Activated CD4-positive, alpha-beta T cell treated with anti-CD3 and anti-CD28 coated beads, Interleukin-2, amount 10 ng/mL, durations not matched to agents 7 days and 5 days (primary cell): ENCODE measurements at regions not wholly inside any gene's neighbourhood (a gene's known extent, or its start where the extent isn't known, plus 50 kb on each side); places are given as distances from the start of the nearest gene placed in this dataset.

ENCODE experiments used
- CTCF ChIA-PET: fragments of 350-600 bp; sonication (Branson Sonifier 250); formaldehyde crosslinking; loops from one replicate; lab custom pipeline; 2021; ENCODE audit warnings: antibody characterized with exemption; lab: Charles Lee
- POLR2A ChIA-PET: fragments of 350-600 bp; sonication (Branson Sonifier 250); formaldehyde crosslinking; loops from one replicate; lab custom pipeline; 2021; ENCODE audit warnings: antibody characterized with exemption; lab: Charles Lee
- DNase-seq: peaks from one replicate; pipeline ENCODE4 v3.0.0-alpha.2; 2020
- H3K27ac Mint-ChIP-seq: one replicate; pipeline ENCODE4 v1.8.0; 2021; ENCODE audit warnings: mild to moderate bottlenecking, moderate library complexity, mixed read lengths
- H3K27me3 Mint-ChIP-seq: one replicate; pipeline ENCODE4 v1.8.0; 2021; ENCODE audit warnings: mixed read lengths
- H3K36me3 Mint-ChIP-seq: one replicate; pipeline ENCODE4 v1.8.0; 2021; ENCODE audit warnings: low read depth, mixed read lengths
- H3K4me1 Mint-ChIP-seq: one replicate; pipeline ENCODE4 v1.8.0; 2021; ENCODE audit warnings: mixed read lengths
- H3K4me3 Mint-ChIP-seq: one replicate; pipeline ENCODE4 v1.8.0; 2021; ENCODE audit warnings: mild to moderate bottlenecking, moderate library complexity, mixed read lengths
- H3K9me3 Mint-ChIP-seq: one replicate; pipeline ENCODE4 v1.8.0; 2021; ENCODE audit warnings: mixed read lengths

DNA sequence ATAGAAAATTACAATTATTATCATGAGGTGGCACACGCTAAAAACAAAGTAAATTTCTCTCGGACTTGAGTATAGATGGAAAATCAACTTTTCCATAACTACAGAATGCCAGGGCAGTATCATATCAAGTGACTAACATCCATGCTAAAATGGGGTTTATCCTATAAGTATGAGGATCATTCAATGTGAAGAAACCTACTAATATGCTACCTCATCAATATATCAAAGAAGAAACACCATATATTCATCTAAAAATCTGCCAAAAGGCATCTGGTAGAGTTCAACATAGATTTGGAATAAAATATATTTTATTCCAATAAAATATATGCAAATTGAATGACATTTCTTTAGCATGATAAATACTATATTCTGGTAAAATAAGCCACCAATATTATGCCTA lies 894.4 kb downstream of the MCTP2 start:
- Mint-ChIP-seq H3K4me1 (no peaks in the 10 kb centered on the region), H3K27me3 (no peaks in the 10 kb centered on the region), H3K36me3 (no peaks in the 10 kb centered on the region), H3K9me3 (no peaks in the 10 kb centered on the region), H3K27ac (no peak overlapping the region), H3K4me3 (no peak overlapping the region)
- POLR2A ChIA-PET: no interaction called here
- CTCF ChIA-PET: no interaction called here
- no peak for DNase-seq

DNA sequence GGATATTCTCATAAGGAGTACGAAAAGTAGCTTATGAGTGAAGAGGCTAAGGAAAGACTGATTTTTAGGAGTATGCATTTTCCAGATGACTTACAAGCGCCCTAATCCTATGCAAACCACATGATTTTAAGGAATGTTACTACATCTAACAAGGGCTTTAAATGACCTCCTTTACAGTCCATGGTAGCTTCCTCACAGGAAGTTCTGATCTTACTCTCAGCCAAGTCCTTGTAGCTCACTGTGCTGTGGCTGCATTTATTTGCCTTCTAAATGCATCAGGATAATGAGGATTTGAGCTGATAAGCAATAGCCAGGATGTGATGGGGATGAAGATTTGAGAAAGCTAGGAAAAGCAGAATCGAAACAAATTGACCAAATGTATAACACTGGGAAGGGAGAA lies 896.0 kb downstream of the MCTP2 start:
- ChIA-PET POLR2A (interaction anchor here (0.6 kb wide), 1 partner anchor 35 kb away, joined by 7 read pairs; no protein-coding TSS in a partner anchor), CTCF (no interaction called here)
- no peaks in the 10 kb centered on the region for H3K4me1 Mint-ChIP-seq
- H3K4me3 Mint-ChIP-seq: no peak overlapping the region
- H3K27ac Mint-ChIP-seq: no peak overlapping the region
- no peaks in the 10 kb centered on the region for H3K27me3 Mint-ChIP-seq
- no peak for DNase-seq
- H3K36me3 Mint-ChIP-seq: no peaks in the 10 kb centered on the region
- H3K9me3 Mint-ChIP-seq: no peaks in the 10 kb centered on the region

DNA sequence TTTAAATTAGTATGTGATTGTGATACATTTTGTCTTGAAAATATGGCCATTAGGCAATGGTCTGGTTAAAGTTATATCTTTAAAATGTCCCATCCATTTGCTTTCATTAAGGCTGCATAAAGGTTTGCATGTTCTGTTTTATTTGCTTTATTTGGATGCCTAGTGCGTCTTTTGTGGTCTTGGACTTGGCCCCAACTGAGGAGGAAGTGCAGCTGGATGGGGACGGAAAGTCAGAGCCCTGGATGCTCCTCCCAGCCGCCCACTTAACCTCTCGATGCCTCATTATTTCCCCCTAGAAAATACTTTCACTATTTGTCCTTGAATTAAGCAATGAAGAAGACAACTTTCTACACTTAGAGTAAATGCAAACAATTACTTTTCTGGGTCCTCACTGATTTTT lies 898.2 kb downstream of the MCTP2 start:
- H3K36me3 Mint-ChIP-seq: no peaks in the 10 kb centered on the region

DNA sequence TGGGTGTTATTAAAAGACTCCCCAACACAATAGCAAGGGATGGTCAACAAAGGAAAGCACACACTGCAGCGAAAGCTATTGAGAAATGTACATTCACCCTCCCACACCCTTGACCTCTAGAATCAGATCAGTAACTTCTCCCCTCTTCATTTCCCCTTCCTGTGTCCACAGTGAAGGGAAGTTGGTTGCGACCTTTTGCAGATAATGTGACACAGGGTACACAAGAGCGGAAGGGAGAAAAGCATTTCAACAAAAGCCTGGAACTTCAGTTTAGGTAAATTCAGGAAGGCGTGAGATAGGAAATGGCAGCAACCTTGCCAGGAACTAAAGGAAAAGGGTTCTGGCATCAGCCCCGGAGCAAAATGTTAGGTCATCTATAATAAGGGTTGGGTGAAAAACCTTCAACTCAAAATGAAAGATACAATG lies 899.8 kb downstream of the MCTP2 start:
- ChIA-PET CTCF (no interaction called here), POLR2A (no interaction called here)
- no peaks in the 10 kb centered on the region for H3K36me3 Mint-ChIP-seq

More for the DNA sequence above, 898.2 kb downstream of the MCTP2 start:
- Mint-ChIP-seq H3K27ac (no peak overlapping the region), H3K4me3 (no peak overlapping the region), H3K27me3 (no peaks in the 10 kb centered on the region), H3K4me1 (no peaks in the 10 kb centered on the region), H3K9me3 (no peaks in the 10 kb centered on the region)
- POLR2A ChIA-PET: no interaction called here
- CTCF ChIA-PET: no interaction called here
- no peak for DNase-seq

DNA sequence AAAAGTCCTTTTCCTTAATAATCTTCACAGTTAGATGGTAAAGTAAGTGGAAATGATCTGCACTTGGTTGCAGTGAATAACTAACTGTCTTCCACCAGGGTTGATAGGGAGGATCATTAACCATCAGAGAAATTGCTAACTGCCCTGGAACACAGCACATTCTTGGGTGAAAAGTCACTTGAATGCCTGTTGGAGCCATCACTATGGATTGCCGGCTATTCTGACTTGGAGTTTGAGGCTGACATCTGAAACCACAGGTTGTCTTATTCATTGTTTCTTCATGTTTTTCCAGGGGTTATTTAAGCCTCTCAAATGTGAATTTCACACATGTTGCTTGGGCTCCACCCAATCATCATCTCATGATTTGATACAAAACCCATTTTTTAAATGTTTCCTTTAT lies 901.4 kb downstream of the MCTP2 start:
- POLR2A ChIA-PET: no interaction called here

More for the DNA sequence above, 899.8 kb downstream of the MCTP2 start:
- no peak for DNase-seq
- Mint-ChIP-seq H3K27me3 (no peaks in the 10 kb centered on the region), H3K4me1 (no peaks in the 10 kb centered on the region), H3K9me3 (no peaks in the 10 kb centered on the region), H3K27ac (no peak overlapping the region), H3K4me3 (no peak overlapping the region)

DNA sequence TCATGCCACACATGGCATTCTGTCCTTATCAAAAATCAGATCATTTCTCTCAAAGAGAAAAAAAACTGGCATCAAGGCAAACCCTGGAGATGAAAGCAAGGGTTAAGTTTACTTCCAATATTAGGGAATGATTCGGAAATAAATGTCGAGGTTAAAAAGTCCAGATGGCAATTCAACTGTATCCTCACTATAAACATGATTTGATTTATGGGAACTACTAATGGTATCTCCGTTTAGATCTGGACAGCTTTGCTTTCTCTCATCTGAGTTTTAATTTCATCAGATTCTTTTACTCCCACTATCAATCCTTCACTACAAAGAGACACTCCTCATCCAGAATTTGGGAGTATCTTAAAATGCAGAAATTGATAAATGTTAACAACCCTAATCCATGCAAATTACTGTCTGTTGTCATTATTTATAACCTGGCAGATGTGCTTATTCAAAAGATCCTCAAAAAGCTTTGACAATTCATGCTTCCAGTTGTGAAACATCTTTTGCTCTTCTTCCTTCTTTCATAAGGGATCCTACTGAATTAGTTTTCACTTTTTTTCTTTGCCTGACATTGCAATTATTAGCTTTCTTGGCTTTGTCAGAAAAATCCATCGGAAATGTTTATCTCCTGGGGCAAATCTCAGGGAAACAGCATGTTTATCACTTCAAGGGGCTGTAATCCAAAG lies 903.2 kb downstream of the MCTP2 start:
- H3K4me1 Mint-ChIP-seq: no peaks in the 10 kb centered on the region
- ChIA-PET CTCF (no interaction called here), POLR2A (no interaction called here)
- H3K4me3 Mint-ChIP-seq: no peak overlapping the region
- H3K27me3 Mint-ChIP-seq: no peaks in the 10 kb centered on the region
- DNase-seq: no peak
- no peaks in the 10 kb centered on the region for H3K36me3 Mint-ChIP-seq
- H3K27ac Mint-ChIP-seq: no peak overlapping the region
- no peaks in the 10 kb centered on the region for H3K9me3 Mint-ChIP-seq

More for the DNA sequence above, 901.4 kb downstream of the MCTP2 start:
- H3K27ac Mint-ChIP-seq: no peak overlapping the region
- no peaks in the 10 kb centered on the region for H3K36me3 Mint-ChIP-seq
- H3K9me3 Mint-ChIP-seq: no peaks in the 10 kb centered on the region
- no peak overlapping the region for H3K4me3 Mint-ChIP-seq
- no peaks in the 10 kb centered on the region for H3K4me1 Mint-ChIP-seq
- no peaks in the 10 kb centered on the region for H3K27me3 Mint-ChIP-seq
- CTCF ChIA-PET: no interaction called here
- DNase-seq: no peak

DNA sequence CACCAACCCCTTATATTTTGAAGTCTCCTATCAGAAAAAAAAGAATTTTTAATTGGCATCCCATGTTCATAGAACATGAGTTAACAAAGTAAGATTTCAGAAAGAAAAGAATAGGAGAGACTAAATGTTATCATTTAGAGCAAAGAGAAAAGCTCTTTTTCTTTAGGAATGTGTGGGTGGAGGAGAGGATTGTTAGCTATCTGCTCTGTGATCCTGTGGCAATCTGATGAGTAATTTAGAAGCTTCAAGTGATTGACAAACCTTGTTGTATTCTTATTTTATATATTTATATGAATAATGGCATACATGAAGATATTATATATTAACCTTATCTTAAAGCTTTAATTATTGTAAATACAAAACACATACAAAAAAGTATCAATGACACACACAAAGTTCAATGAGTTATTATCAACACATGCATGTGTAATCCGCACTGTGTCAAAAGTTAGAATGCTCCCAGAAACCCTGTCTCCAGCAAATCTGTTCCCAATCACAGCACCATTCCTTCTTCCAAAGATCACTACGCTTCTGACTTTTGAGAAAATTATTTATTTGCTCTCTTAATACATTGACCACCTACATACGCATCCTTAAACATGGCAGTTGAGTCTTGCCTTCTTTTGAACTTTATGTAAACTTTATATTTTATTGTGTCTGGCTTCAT lies 907.4 kb downstream of the MCTP2 start:
- ChIA-PET CTCF (no interaction called here), POLR2A (no interaction called here)
- Mint-ChIP-seq H3K27ac (no peak overlapping the region), H3K4me1 (no peaks in the 10 kb centered on the region), H3K27me3 (no peaks in the 10 kb centered on the region), H3K36me3 (no peaks in the 10 kb centered on the region), H3K9me3 (no peaks in the 10 kb centered on the region), H3K4me3 (no peak overlapping the region)
- no peak for DNase-seq

DNA sequence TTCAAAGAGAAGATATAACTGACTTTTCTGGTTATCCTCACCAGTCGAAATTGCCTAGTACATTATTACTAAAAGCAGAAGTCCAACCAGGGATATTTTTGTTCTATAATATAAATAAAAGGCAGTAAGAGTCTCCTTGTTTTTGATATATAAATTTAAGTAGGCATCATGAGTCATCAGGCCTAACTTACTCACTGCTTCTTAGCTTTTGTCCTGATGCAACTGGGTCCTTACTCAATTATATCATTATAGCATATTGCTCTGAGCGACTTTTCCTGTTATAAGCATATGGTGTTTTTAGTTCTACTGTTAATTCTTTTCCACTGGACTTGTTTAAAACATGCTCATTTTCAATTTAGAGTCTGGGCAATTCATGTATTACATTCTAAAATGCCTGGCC lies 910.1 kb downstream of the MCTP2 start:
- Mint-ChIP-seq H3K9me3 (no peaks in the 10 kb centered on the region), H3K27me3 (no peaks in the 10 kb centered on the region), H3K4me1 (no peaks in the 10 kb centered on the region), H3K36me3 (no peaks in the 10 kb centered on the region), H3K27ac (no peak overlapping the region), H3K4me3 (no peak overlapping the region)
- no peak for DNase-seq
- POLR2A ChIA-PET: no interaction called here
- CTCF ChIA-PET: no interaction called here

DNA sequence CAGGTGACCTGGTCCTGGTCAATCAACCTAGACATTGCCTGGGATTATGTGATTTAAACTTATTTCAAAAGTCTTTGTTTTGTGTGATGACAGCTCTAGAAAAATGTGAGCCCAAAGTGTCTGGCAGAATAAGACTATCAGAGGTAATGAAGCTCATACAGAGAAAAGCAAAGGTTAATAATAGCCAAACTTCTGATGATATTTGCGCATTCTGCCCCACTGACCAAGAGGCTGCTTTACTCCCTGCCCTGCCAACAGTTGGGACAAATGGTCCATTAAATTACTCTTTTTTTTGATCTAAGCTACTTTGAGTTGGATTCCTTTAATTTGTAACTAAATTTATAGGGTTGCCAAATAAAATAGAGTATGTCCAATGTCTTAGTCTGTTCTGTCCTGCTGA lies 911.2 kb downstream of the MCTP2 start:
- no peaks in the 10 kb centered on the region for H3K27me3 Mint-ChIP-seq
- no peaks in the 10 kb centered on the region for H3K9me3 Mint-ChIP-seq
- DNase-seq: no peak
- no peak overlapping the region for H3K27ac Mint-ChIP-seq
- no peak overlapping the region for H3K4me3 Mint-ChIP-seq
- ChIA-PET POLR2A (no interaction called here), CTCF (no interaction called here)
- no peaks in the 10 kb centered on the region for H3K4me1 Mint-ChIP-seq
- no peaks in the 10 kb centered on the region for H3K36me3 Mint-ChIP-seq

DNA sequence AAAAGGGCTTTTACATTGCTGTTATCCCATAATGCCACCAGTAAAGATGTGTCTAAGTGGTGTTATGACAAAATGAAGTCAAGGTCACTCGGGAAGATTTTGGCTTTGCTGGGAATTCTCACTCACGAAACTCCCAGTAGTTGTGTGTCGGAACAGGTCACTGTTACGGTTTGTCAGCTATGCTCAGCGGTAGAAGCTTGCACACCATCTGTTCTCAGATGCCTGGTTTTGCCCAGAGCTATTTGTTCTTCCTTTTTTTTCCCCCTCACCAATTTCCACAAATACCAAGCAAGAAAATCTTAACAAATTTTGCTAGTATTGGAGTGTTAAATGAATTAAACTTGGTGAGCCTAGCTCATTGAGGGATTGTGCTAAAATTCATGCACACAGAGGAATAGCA lies 915.1 kb downstream of the MCTP2 start:
- CTCF ChIA-PET: no interaction called here
- no peak overlapping the region for H3K27ac Mint-ChIP-seq

DNA sequence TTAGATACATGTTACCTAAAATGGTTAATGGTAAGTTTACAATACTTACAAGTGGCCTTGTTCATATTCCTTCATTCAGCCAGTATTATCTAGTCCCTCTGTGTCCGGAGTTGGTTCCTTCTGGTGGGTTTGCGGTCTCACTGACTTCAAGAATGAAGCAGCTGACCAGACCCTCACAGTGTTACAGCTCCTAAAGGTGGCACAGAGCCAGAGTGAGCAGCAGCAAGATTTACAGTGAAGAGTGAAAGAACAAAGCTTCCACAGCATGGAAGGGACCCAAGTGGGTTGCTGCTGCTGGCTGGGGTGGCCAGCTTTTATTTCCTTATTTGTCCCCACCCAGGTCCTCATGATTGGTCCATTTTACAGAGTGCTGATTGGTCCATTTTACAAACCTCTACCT lies 916.8 kb downstream of the MCTP2 start:
- no peak overlapping the region for H3K4me3 Mint-ChIP-seq
- POLR2A ChIA-PET: no interaction called here
- CTCF ChIA-PET: no interaction called here
- H3K36me3 Mint-ChIP-seq: no peaks in the 10 kb centered on the region
- no peaks in the 10 kb centered on the region for H3K4me1 Mint-ChIP-seq
- no peaks in the 10 kb centered on the region for H3K27me3 Mint-ChIP-seq
- peaks cover 5% of the 10 kb centered on the region for H3K9me3 Mint-ChIP-seq
- DNase-seq: no peak
- H3K27ac Mint-ChIP-seq: no peak overlapping the region

More for the DNA sequence above, 915.1 kb downstream of the MCTP2 start:
- Mint-ChIP-seq H3K36me3 (no peaks in the 10 kb centered on the region), H3K4me1 (no peaks in the 10 kb centered on the region), H3K27me3 (no peaks in the 10 kb centered on the region), H3K9me3 (no peaks in the 10 kb centered on the region), H3K4me3 (no peak overlapping the region)
- POLR2A ChIA-PET: no interaction called here
- DNase-seq: no peak

DNA sequence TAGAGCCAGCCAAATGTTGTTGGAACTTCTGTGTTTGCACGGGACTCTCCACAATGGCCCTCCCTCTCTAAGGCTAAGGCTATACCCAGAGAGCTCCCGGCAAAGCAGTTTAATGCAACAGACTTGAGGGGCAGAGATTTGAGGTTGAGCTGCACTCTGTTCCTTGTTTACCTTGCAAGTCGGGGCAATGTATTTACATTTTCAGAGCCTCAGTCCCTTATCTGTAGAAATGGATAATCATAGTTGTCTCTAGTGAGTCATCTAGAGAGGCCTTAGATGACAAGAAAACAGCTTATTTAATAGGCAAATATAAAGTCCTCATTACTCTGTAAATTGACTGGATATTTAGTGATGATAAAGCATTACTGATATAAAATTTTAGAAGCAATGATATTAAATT lies 917.7 kb downstream of the MCTP2 start:
- CTCF ChIA-PET: no interaction called here
- no peaks in the 10 kb centered on the region for H3K36me3 Mint-ChIP-seq
- no peak for DNase-seq
- POLR2A ChIA-PET: no interaction called here
- no peak overlapping the region for H3K27ac Mint-ChIP-seq
- H3K4me1 Mint-ChIP-seq: no peaks in the 10 kb centered on the region
- H3K27me3 Mint-ChIP-seq: no peaks in the 10 kb centered on the region
- no peak overlapping the region for H3K4me3 Mint-ChIP-seq
- H3K9me3 Mint-ChIP-seq: peaks cover 8% of the 10 kb centered on the region

DNA sequence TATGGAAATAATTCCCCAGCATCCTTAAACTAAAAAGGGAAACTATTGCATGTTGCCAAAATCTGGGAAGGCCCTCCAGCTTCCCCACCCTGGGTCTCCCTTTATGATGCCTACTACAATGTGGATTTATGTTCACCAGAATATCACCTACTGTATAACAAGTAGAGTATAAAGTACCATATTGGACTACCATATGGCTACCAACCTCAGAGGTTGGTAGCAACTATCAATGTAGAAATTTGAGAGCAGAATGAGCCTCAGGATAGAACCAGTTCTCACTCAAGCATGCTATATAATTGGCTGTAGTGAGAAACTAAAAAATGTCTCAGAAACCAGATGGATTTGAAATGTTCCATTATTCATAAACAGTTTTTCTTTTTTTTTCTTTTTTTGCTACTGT lies 918.4 kb downstream of the MCTP2 start:
- DNase-seq: no peak
- no peaks in the 10 kb centered on the region for H3K36me3 Mint-ChIP-seq
- no peak overlapping the region for H3K27ac Mint-ChIP-seq
- H3K4me1 Mint-ChIP-seq: no peaks in the 10 kb centered on the region
- peaks cover 8% of the 10 kb centered on the region for H3K9me3 Mint-ChIP-seq
- ChIA-PET POLR2A (no interaction called here), CTCF (no interaction called here)
- no peaks in the 10 kb centered on the region for H3K27me3 Mint-ChIP-seq
- no peak overlapping the region for H3K4me3 Mint-ChIP-seq

DNA sequence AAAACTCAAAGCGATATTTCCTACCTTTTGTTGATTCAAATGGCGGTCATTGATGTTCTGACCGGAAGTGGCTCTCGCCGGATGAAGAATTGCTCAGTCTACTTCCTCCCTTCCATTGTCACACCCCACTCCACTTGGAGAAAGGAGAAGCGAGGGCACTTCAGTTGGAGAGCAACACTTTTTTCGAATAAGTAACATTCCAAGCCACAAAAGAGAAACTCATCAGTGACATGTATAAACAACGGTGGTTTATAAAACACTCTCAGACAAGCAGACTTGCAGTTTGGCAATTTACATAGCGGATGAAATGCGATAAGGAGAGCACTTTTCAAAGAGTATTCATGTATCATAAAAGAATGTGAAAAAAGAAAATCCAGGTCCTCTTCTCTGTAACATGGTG lies 919.1 kb downstream of the MCTP2 start:
- DNase-seq: no peak
- Mint-ChIP-seq H3K9me3 (peaks cover 10% of the 10 kb centered on the region), H3K27ac (no peak overlapping the region), H3K4me1 (no peaks in the 10 kb centered on the region), H3K27me3 (no peaks in the 10 kb centered on the region), H3K4me3 (no peak overlapping the region), H3K36me3 (no peaks in the 10 kb centered on the region)
- POLR2A ChIA-PET: no interaction called here
- CTCF ChIA-PET: no interaction called here
